Trophoblast cell (in vitro differentiated cells and primary cell): ENCODE measurements at regions not wholly inside any gene's neighbourhood (a gene's known extent, or its start where the extent isn't known, plus 50 kb on each side); places are given as distances from the start of the nearest gene placed in this dataset.
A peak's percentile ranks its signal among the peaks of the same experiment; 100 is the strongest.
"Not testable (repeated sequence)": the region's sequence is repeated elsewhere in the genome, so short reads cannot be mapped to it uniquely, and the experiment has no call there.

ENCODE experiments used
- DNase-seq, 2 donors: peaks; one replicate each; pipeline ENCODE4 v3.0.0-alpha.2; 2016
- H2AFZ ChIP-seq: 2 replicates; pipeline ENCODE4 v1.6.1; 2013; ENCODE audit warnings: low read length, moderate library complexity, mild to moderate bottlenecking; ENCODE audit not compliant: insufficient read depth, poor library complexity
- H2AK5ac ChIP-seq: 2 replicates; pipeline ENCODE4 v1.6.1; 2013; ENCODE audit warnings: mild to moderate bottlenecking, low read length
- H2BK120ac ChIP-seq: 2 replicates; pipeline ENCODE4 v1.6.1; 2013; ENCODE audit warnings: low read length, mild to moderate bottlenecking, moderate library complexity; ENCODE audit not compliant: insufficient read depth, poor library complexity
- H2BK12ac ChIP-seq: 2 replicates; pipeline ENCODE4 v1.6.1; 2013; ENCODE audit warnings: mild to moderate bottlenecking, low read length, moderate library complexity
- H2BK5ac ChIP-seq: 2 replicates; pipeline ENCODE4 v1.6.1; 2013; ENCODE audit warnings: low read length, low read depth, moderate library complexity, mild to moderate bottlenecking; ENCODE audit not compliant: poor library complexity
- H3K14ac ChIP-seq: 2 replicates; pipeline ENCODE4 v1.6.1; 2013; ENCODE audit warnings: mild to moderate bottlenecking, low read length
- H3K18ac ChIP-seq: 2 replicates; pipeline ENCODE4 v1.6.1; 2013; ENCODE audit warnings: mild to moderate bottlenecking, low read length
- H3K23ac ChIP-seq: 2 replicates; pipeline ENCODE4 v1.6.1; 2013; ENCODE audit warnings: low read length
- H3K27ac ChIP-seq: 2 replicates; pipeline ENCODE4 v1.5.1; 2013; ENCODE audit warnings: low read depth, mild to moderate bottlenecking, inconsistent platforms, low read length, moderate library complexity
- H3K27me3 ChIP-seq: 2 replicates; pipeline ENCODE4 v1.6.1; 2013; ENCODE audit warnings: inconsistent platforms, mild to moderate bottlenecking, low read length, moderate library complexity; ENCODE audit not compliant: insufficient read depth
- H3K36me3 ChIP-seq, 2 experiments: 1 replicate in 1 of 2; 2 replicates in 1 of 2; pipeline ENCODE4 v1.6.1; 2013; ENCODE audit warnings: low read length in 2 of 2, mild to moderate bottlenecking in 2 of 2, moderate library complexity in 1 of 2; ENCODE audit not compliant: insufficient read depth in 2 of 2, control insufficient read depth in 1 of 2
- H3K4ac ChIP-seq: 2 replicates; pipeline ENCODE4 v1.6.1; 2013; ENCODE audit warnings: low read depth, mild to moderate bottlenecking, low read length, moderate library complexity
- H3K4me1 ChIP-seq, 2 experiments: 1 replicate in 1 of 2; 2 replicates in 1 of 2; pipeline ENCODE4 v1.6.1; 2013; ENCODE audit warnings: low read length in 2 of 2, mild to moderate bottlenecking in 2 of 2, moderate library complexity in 1 of 2; ENCODE audit not compliant: insufficient read depth in 2 of 2, control insufficient read depth in 1 of 2
- H3K4me2 ChIP-seq: 2 replicates; pipeline ENCODE4 v1.6.1; 2013; ENCODE audit warnings: inconsistent platforms, mild to moderate bottlenecking, low read length, moderate library complexity
- H3K4me3 ChIP-seq: 2 replicates; pipeline ENCODE4 v1.5.1; 2013; ENCODE audit warnings: mild to moderate bottlenecking, low read depth, low read length, inconsistent platforms
- H3K79me1 ChIP-seq: one replicate; pipeline ENCODE4 v1.6.1; 2013; ENCODE audit warnings: low read length
- H3K79me2 ChIP-seq: 2 replicates; pipeline ENCODE4 v1.6.1; 2013; ENCODE audit warnings: low read length, mild to moderate bottlenecking; ENCODE audit not compliant: control insufficient read depth, insufficient read depth, poor library complexity
- H3K9ac ChIP-seq: 2 replicates; pipeline ENCODE4 v1.6.1; 2013; ENCODE audit warnings: mild to moderate bottlenecking, low read length
- H3K9me3 ChIP-seq: 2 replicates; pipeline ENCODE4 v1.6.1; 2013; ENCODE audit warnings: low read depth, mild to moderate bottlenecking, control low read depth, inconsistent platforms, low read length; ENCODE audit not compliant: insufficient read depth
- H4K12ac ChIP-seq: 2 replicates; pipeline ENCODE4 v1.6.1; 2013; ENCODE audit warnings: low read depth, mild to moderate bottlenecking, low read length, moderate library complexity
- H4K8ac ChIP-seq: 2 replicates; pipeline ENCODE4 v1.6.1; 2013; ENCODE audit warnings: low read depth, mild to moderate bottlenecking, low read length, moderate library complexity
- H4K91ac ChIP-seq: one replicate; pipeline ENCODE4 v1.6.1; 2013; ENCODE audit warnings: low read depth, mild to moderate bottlenecking, low read length, moderate library complexity
- WGBS: extraction: QIAGEN DNeasy Blood & Tissue Kit; methylation state at CpG from one replicate; pipeline ENCODE4 v1.1.7; 2013; ENCODE audit warnings: missing lambda C conversion rate; ENCODE audit not compliant: insufficient read length, insufficient coverage; ENCODE audit errors: extremely low coverage; 5-methylcytosine and 5-hydroxymethylcytosine counted together

DNA sequence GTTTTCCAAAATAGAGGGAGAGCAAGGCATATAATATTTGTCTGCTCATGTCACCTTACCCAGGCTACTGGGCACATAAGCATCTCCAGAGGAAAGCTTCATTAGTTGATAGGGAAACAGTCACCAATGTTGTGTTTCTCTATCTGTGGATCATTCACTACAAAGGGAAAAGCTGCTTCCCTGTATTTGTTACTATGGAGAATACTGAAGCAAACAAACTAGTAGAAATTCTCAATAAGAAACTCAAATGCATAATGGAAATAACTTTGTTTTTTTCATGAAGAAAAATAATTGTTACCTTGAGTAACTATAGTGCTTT is 138.2 kb downstream of the PCSK1 start:
- H2BK12ac ChIP-seq = no peak overlapping the region
- no peak overlapping the region for H4K91ac ChIP-seq
- no peak overlapping the region for H3K27ac ChIP-seq
- H3K36me3 ChIP-seq = no peaks in the 10 kb centered on the region
- H3K4ac ChIP-seq = no peak overlapping the region
- no peaks in the 10 kb centered on the region for H3K27me3 ChIP-seq
- H3K18ac ChIP-seq = no peak overlapping the region
- H2AFZ ChIP-seq = no peak overlapping the region
- H3K79me1 ChIP-seq = no peaks in the 10 kb centered on the region
- no peak overlapping the region for H2BK5ac ChIP-seq
- H3K4me2 ChIP-seq = no peak overlapping the region
- H3K23ac ChIP-seq = no peak overlapping the region
- no peaks in the 10 kb centered on the region for H3K4me1 ChIP-seq
- no peak overlapping the region for H3K4me3 ChIP-seq
- H4K12ac ChIP-seq = no peak overlapping the region
- no peak overlapping the region for H2AK5ac ChIP-seq
- H3K9me3 ChIP-seq = no peaks in the 10 kb centered on the region
- DNase-seq = no peak
- no peaks in the 10 kb centered on the region for H3K79me2 ChIP-seq
- H2BK120ac ChIP-seq = no peak overlapping the region
- H4K8ac ChIP-seq = no peak overlapping the region
- no peak overlapping the region for H3K14ac ChIP-seq
- H3K9ac ChIP-seq = no peak overlapping the region

DNA sequence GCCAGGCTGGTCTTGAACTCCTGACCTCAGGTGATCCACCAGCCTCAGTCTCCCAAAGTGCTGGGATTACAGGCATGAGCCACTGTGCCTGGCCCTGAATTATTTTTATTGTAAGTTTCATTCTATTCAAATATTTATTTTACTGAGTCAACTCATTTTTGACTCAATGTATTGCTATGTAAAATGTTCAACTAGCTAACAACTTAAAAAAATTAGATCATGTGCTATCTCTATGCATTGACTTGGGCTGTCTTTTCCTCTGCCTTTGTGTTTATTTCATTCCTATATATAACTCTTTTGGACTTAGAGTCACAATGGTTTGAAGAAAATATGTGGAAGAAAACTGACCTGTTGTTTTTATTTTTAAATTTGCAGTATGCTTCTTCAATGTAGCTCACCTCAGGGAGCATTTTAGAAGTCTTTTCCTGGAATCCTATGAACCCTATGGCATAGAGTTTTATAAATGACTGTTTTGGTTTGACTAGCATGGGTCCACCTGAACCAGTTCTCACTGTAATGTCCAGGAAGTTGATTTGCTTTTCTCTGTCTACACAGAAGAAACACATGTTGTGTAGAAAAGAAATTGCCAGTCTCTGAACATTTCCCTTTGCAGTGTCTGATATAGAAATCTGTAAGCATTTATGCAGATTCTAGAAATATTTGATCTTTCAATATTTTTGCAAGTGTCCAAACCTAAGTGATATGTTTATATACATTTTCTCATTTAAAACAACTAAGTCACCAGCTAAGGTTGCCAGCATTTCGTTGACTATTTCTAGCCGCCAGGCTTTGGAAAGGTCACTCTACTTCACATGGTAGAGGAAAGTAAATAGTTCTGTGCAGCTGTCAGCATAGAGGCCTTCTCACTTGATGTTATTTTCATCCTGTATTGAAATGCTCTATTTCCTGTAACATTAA is 138.8 kb downstream of the PCSK1 start:
- H3K27me3 ChIP-seq = no peaks in the 10 kb centered on the region
- whole genome bisulfite sequencing = no CpG with 5 or more reads among the region's 2 CpGs
- no peaks in the 10 kb centered on the region for H3K4me1 ChIP-seq
- DNase-seq = peak in 1 of 2 donors; percentile 16
- no peak overlapping the region for H2AFZ ChIP-seq
- no peak overlapping the region for H2AK5ac ChIP-seq
- no peaks in the 10 kb centered on the region for H3K36me3 ChIP-seq
- no peak overlapping the region for H4K12ac ChIP-seq
- no peak overlapping the region for H4K8ac ChIP-seq
- no peak overlapping the region for H3K9ac ChIP-seq
- H3K27ac ChIP-seq = no peak overlapping the region
- H3K18ac ChIP-seq = no peak overlapping the region
- no peak overlapping the region for H3K4me2 ChIP-seq
- H2BK120ac ChIP-seq = no peak overlapping the region
- H3K9me3 ChIP-seq = no peaks in the 10 kb centered on the region
- no peak overlapping the region for H3K14ac ChIP-seq
- H3K4me3 ChIP-seq = no peak overlapping the region
- no peak overlapping the region for H2BK5ac ChIP-seq
- no peaks in the 10 kb centered on the region for H3K79me1 ChIP-seq
- no peak overlapping the region for H3K4ac ChIP-seq
- H4K91ac ChIP-seq = no peak overlapping the region
- no peaks in the 10 kb centered on the region for H3K79me2 ChIP-seq
- H2BK12ac ChIP-seq = no peak overlapping the region
- no peak overlapping the region for H3K23ac ChIP-seq

DNA sequence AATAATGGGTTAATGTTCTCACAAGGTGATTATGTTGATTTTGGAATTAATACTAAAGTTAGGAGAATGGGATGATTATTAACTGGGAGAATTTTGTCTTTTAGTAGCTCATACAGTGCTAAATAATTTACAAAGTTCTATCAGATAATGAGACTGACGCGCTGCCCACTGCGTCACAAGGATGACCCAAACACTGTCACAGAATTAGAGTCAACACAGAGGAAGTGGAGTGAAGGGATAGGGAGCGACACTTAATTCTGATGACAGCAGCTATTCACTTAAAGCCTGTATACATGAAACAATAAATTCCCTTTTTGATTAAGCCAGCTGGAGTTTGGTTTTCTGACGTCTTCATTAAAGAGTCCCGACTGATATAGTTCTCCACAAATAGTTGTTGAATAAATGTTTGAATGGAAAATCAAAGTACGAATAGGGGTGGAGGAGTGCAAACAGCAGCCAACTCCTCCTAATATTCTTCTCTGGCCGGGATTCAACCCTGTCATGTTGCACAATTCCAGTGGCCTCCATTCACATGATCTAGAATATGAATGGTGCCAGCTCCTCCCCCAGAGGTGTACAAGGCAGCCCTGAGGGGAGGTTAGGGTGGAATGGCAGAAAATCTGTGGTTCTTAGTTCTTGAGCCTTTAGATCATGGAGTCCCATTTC is 140.3 kb downstream of the PCSK1 start:
- no CpG with 5 or more reads among the region's 8 CpGs for WGBS
- H3K9ac ChIP-seq = no peak overlapping the region
- no peaks in the 10 kb centered on the region for H3K27me3 ChIP-seq
- no peaks in the 10 kb centered on the region for H3K4me1 ChIP-seq
- H3K4ac ChIP-seq = no peak overlapping the region
- no peak overlapping the region for H2AK5ac ChIP-seq
- peak; percentile 6 to 63 for DNase-seq
- H3K4me2 ChIP-seq = no peak overlapping the region
- H4K12ac ChIP-seq = no peak overlapping the region
- H4K8ac ChIP-seq = no peak overlapping the region
- no peak overlapping the region for H4K91ac ChIP-seq
- no peak overlapping the region for H3K14ac ChIP-seq
- H3K9me3 ChIP-seq = no peaks in the 10 kb centered on the region
- no peak overlapping the region for H3K27ac ChIP-seq
- H2AFZ ChIP-seq = no peak overlapping the region
- H2BK12ac ChIP-seq = no peak overlapping the region
- H3K36me3 ChIP-seq = no peaks in the 10 kb centered on the region
- no peak overlapping the region for H3K18ac ChIP-seq
- no peaks in the 10 kb centered on the region for H3K79me2 ChIP-seq
- H3K79me1 ChIP-seq = no peaks in the 10 kb centered on the region
- H3K4me3 ChIP-seq = no peak overlapping the region
- no peak overlapping the region for H2BK5ac ChIP-seq
- H2BK120ac ChIP-seq = no peak overlapping the region
- peak overlapping the region; percentile 92 for H3K23ac ChIP-seq

DNA sequence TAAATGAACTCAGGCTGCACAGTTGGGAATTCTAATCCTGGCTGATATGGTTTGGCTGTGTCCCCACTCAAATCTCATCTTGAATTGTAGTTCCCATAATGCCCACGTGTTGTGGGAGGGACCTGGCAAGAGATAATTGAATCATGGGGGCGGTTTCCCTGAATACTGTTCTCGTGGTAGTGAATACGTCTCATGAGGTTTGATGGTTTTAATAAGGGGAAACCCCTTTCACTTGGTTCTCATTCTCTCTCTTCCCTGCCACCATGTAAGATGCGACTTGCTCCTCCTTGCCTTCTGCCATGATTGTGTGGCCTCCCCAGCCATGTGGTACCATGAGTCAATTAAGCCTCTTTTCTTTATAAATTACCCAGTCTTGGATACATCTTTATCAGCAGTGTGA is 143.8 kb downstream of the PCSK1 start:
- DNase-seq, H2BK120ac ChIP-seq, H3K9ac ChIP-seq, H3K4me1 ChIP-seq, H3K27me3 ChIP-seq, H3K4ac ChIP-seq, H3K79me2 ChIP-seq, H4K8ac ChIP-seq, H3K4me3 ChIP-seq, H3K4me2 ChIP-seq, H4K12ac ChIP-seq, H3K9me3 ChIP-seq, H2AK5ac ChIP-seq, H2AFZ ChIP-seq, H3K14ac ChIP-seq, H2BK12ac ChIP-seq, H3K27ac ChIP-seq, H2BK5ac ChIP-seq, H4K91ac ChIP-seq, H3K36me3 ChIP-seq, H3K18ac ChIP-seq, H3K79me1 ChIP-seq, H3K23ac ChIP-seq: not testable (repeated sequence)
- no CpG with 5 or more reads among the region's 5 CpGs for WGBS
